AG10803 (cell line): ENCODE measurements at regions not wholly inside any gene's neighbourhood (a gene's known extent, or its start where the extent isn't known, plus 50 kb on each side); places are given as distances from the start of the nearest gene placed in this dataset.
"Not testable (repeated sequence)": the region's sequence is repeated elsewhere in the genome, so short reads cannot be mapped to it uniquely, and the experiment has no call there.

Experiments
- DNase-seq: peaks from one replicate; pipeline ENCODE4 v3.0.0; 2010; ENCODE audit warnings: low read depth
- H3K4me3 ChIP-seq: 2 replicates; pipeline ENCODE4 v1.5.1; 2011; ENCODE audit warnings: mild to moderate bottlenecking, low read length, control low read depth
- CTCF ChIP-seq: conservative IDR thresholded peaks from 2 replicates; pipeline ENCODE4 v1.5.1; 2011; ENCODE audit warnings: mild to moderate bottlenecking, low read length, control low read depth, inconsistent platforms

GRCh38 chr2:7368211-7368610 lies 451.0 kb downstream of the RNF144A start:
- DNase-seq, result no peak
- H3K4me3 ChIP-seq, result no peak overlapping the region
- no peak for TF ChIP-seq CTCF

GRCh38 chr2:7373156-7373555 lies 455.9 kb downstream of the RNF144A start:
- no peak for TF ChIP-seq CTCF
- no peak overlapping the region for H3K4me3 ChIP-seq
- no peak for DNase-seq

GRCh38 chr2:7375901-7376300 lies 458.7 kb downstream of the RNF144A start:
- DNase-seq, result no peak
- H3K4me3 ChIP-seq, result no peak overlapping the region
- TF ChIP-seq CTCF, result no peak

GRCh38 chr2:7377916-7378569 lies 460.8 kb downstream of the RNF144A start:
- TF ChIP-seq CTCF, result no peak
- DNase-seq, result no peak
- no peak overlapping the region for H3K4me3 ChIP-seq

- no peak overlapping the region for H3K4me3 ChIP-seq
- DNase-seq, result no peak
- no peak for TF ChIP-seq CTCF
Observed at GRCh38 chr2:7378591-7378990, 461.4 kb downstream of the RNF144A start.

GRCh38 chr2:7379799-7380198 lies 462.6 kb downstream of the RNF144A start:
- peak; percentile 32 for TF ChIP-seq CTCF

GRCh38 chr2:7384773-7385349 lies 467.6 kb downstream of the RNF144A start:
- TF ChIP-seq CTCF, result no peak
- H3K4me3 ChIP-seq, result no peak overlapping the region
- no peak for DNase-seq

More at GRCh38 chr2:7379799-7380198, 462.6 kb downstream of the RNF144A start:
- H3K4me3 ChIP-seq, result no peak overlapping the region
- DNase-seq, result no peak

GRCh38 chr2:7390311-7390710 lies 473.1 kb downstream of the RNF144A start:
- not testable (repeated sequence) for H3K4me3 ChIP-seq, DNase-seq
